HG03457 (cell line): ENCODE measurements at regions not wholly inside any gene's neighbourhood (a gene's known extent, or its start where the extent isn't known, plus 50 kb on each side); places are given as distances from the start of the nearest gene placed in this dataset.
"Not testable (repeated sequence)": the region's sequence is repeated elsewhere in the genome, so short reads cannot be mapped to it uniquely, and the experiment has no call there.

Source experiments
- ATAC-seq: cut with Tn5 transposase; IDR thresholded peaks from one replicate; pipeline ENCODE4 v1.9.1; 2021; ENCODE audit warnings: moderate number of reproducible peaks; ENCODE audit not compliant: unreplicated experiment

GRCh38 chr14:22221508-22221907 lies 367.5 kb downstream of the DAD1 start:
- ATAC-seq, result no peak

- no peak for ATAC-seq
Observed at GRCh38 chr14:22220427-22220826, 368.6 kb downstream of the DAD1 start.

- no peak for ATAC-seq
Observed at GRCh38 chr14:22218728-22219127, 370.3 kb downstream of the DAD1 start.

- no peak for ATAC-seq
Observed at GRCh38 chr14:22213120-22213519, 375.9 kb downstream of the DAD1 start.

- ATAC-seq, result no peak
Observed at GRCh38 chr14:22210906-22211305, 378.1 kb downstream of the DAD1 start.

- no peak for ATAC-seq
Observed at GRCh38 chr14:22210026-22210425, 379.0 kb downstream of the DAD1 start.

GRCh38 chr14:22203036-22203435 lies 386.0 kb downstream of the DAD1 start:
- no peak for ATAC-seq

- ATAC-seq, result no peak
Observed at GRCh38 chr14:22202313-22202712, 386.7 kb downstream of the DAD1 start.

GRCh38 chr14:22200977-22201605 lies 387.9 kb downstream of the DAD1 start:
- no peak for ATAC-seq

GRCh38 chr14:22200131-22200530 lies 388.9 kb downstream of the DAD1 start:
- ATAC-seq, result not testable (repeated sequence)

GRCh38 chr14:22194664-22195063 lies 394.4 kb downstream of the DAD1 start:
- ATAC-seq, result no peak

GRCh38 chr14:22190411-22191191 lies 398.4 kb downstream of the DAD1 start:
- no peak for ATAC-seq

- no peak for ATAC-seq
Observed at GRCh38 chr14:22189881-22190280, 399.1 kb downstream of the DAD1 start.

GRCh38 chr14:22188318-22188717 lies 400.7 kb downstream of the DAD1 start:
- ATAC-seq, result no peak

GRCh38 chr14:22185789-22186188 lies 403.2 kb downstream of the DAD1 start:
- no peak for ATAC-seq

GRCh38 chr14:22185191-22185590 lies 403.8 kb downstream of the DAD1 start:
- no peak for ATAC-seq

- ATAC-seq, result no peak
Observed at GRCh38 chr14:22184830-22185168, 404.2 kb downstream of the DAD1 start.

- no peak for ATAC-seq
Observed at GRCh38 chr14:22184157-22184829, 404.7 kb downstream of the DAD1 start.

GRCh38 chr14:22180045-22180444 lies 409.0 kb downstream of the DAD1 start:
- ATAC-seq, result no peak

- ATAC-seq, result no peak
Observed at GRCh38 chr14:22179190-22179589, 409.8 kb downstream of the DAD1 start.

GRCh38 chr14:22178333-22178839 lies 410.6 kb downstream of the DAD1 start:
- ATAC-seq, result no peak

- ATAC-seq, result no peak
Observed at GRCh38 chr14:22177870-22178269, 411.2 kb downstream of the DAD1 start.
